Gastrocnemius medialis (tissue), 4 donors: ENCODE measurements at regions not wholly inside any gene's neighbourhood (a gene's known extent, or its start where the extent isn't known, plus 50 kb on each side); places are given as distances from the start of the nearest gene placed in this dataset.

Source experiments
- POLR2A ChIP-seq, 2 donors: fragments of 450-650 bp; IDR thresholded peaks; one replicate each; pipeline ENCODE4 v1.6.1; 2017; ENCODE audit warnings: antibody characterized with exemption in 2 of 2, mild to moderate bottlenecking in 2 of 2, moderate library complexity in 2 of 2
- TF ChIP-seq, protein P1 (sequence below), 5 experiments: fragments of 450-650 bp in 3 of 5; fragments of 200-600 bp in 2 of 5; sonication (generic) in 2 of 5; IDR thresholded peaks in 4 of 5; conservative IDR thresholded peaks in 1 of 5; 1 replicate in 4 of 5; 2 replicates in 1 of 5; pipeline ENCODE4 v1.5.1; 2016 to 2019; ENCODE audit warnings: antibody characterized with exemption in 5 of 5, mild to moderate bottlenecking in 3 of 5, moderate library complexity in 3 of 5

DNA sequence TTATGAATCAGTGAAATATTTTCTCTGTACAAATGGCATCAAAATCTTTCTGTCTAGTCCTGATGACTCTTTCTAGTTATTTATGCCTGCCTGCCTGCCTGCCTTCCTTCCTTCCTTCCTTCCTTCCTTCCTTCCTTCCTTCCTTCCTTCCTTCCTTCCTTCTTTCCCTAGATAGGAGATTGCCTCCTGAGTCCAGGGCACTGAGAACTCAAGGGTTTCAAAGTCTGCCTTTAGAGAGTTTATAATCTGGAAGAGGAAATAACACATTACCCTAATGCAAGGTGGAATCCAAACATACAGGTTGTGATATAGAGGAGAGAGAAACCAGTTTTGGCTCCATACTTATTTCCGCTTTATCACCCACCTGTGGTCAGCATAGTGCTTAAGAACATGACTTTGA lies 98.1 kb upstream of the SERPINE2 start:
- TF ChIP-seq, protein P1, sequence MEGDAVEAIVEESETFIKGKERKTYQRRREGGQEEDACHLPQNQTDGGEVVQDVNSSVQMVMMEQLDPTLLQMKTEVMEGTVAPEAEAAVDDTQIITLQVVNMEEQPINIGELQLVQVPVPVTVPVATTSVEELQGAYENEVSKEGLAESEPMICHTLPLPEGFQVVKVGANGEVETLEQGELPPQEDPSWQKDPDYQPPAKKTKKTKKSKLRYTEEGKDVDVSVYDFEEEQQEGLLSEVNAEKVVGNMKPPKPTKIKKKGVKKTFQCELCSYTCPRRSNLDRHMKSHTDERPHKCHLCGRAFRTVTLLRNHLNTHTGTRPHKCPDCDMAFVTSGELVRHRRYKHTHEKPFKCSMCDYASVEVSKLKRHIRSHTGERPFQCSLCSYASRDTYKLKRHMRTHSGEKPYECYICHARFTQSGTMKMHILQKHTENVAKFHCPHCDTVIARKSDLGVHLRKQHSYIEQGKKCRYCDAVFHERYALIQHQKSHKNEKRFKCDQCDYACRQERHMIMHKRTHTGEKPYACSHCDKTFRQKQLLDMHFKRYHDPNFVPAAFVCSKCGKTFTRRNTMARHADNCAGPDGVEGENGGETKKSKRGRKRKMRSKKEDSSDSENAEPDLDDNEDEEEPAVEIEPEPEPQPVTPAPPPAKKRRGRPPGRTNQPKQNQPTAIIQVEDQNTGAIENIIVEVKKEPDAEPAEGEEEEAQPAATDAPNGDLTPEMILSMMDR (IDR thresholded peaks at IDR 0.05 in 4 of 5, conservative IDR thresholded peaks at IDR 0.05 in 1 of 5): no peak
- no peak for TF ChIP-seq POLR2A (IDR thresholded peaks at IDR 0.05)
